HS-27A (cell line): ENCODE measurements at regions not wholly inside any gene's neighbourhood (a gene's known extent, or its start where the extent isn't known, plus 50 kb on each side); places are given as distances from the start of the nearest gene placed in this dataset.
A peak's percentile ranks its signal among the peaks of the same experiment; 100 is the strongest.

Experiments used
- DNase-seq: peaks from one replicate; pipeline ENCODE4 v3.0.0-alpha.2; 2012; ENCODE audit warnings: low read depth, missing footprints

GRCh38 chr2:57834666-57835065, 211.9 kb upstream of the VRK2 start:
- no peak for DNase-seq

GRCh38 chr2:57842531-57842930, 204.1 kb upstream of the VRK2 start:
- peak; percentile 7 for DNase-seq

- DNase-seq, result no peak
Observed at GRCh38 chr2:57843158-57843557, 203.4 kb upstream of the VRK2 start.

GRCh38 chr2:57848723-57849122, 197.9 kb upstream of the VRK2 start:
- no peak for DNase-seq

GRCh38 chr2:57849843-57850242, 196.8 kb upstream of the VRK2 start:
- no peak for DNase-seq

- no peak for DNase-seq
Observed at GRCh38 chr2:57850415-57851130, 196.0 kb upstream of the VRK2 start.

- no peak for DNase-seq
Observed at GRCh38 chr2:57855212-57855611, 191.4 kb upstream of the VRK2 start.

- DNase-seq, result no peak
Observed at GRCh38 chr2:57859755-57860154, 186.9 kb upstream of the VRK2 start.

GRCh38 chr2:57862153-57862552, 184.5 kb upstream of the VRK2 start:
- no peak for DNase-seq

GRCh38 chr2:57862727-57863126, 183.9 kb upstream of the VRK2 start:
- no peak for DNase-seq

GRCh38 chr2:57864926-57865325, 181.7 kb upstream of the VRK2 start:
- no peak for DNase-seq

- no peak for DNase-seq
Observed at GRCh38 chr2:57867730-57868129, 178.9 kb upstream of the VRK2 start.

- DNase-seq, result no peak
Observed at GRCh38 chr2:57868619-57869139, 177.9 kb upstream of the VRK2 start.

- DNase-seq, result no peak
Observed at GRCh38 chr2:57869758-57870344, 176.8 kb upstream of the VRK2 start.

- no peak for DNase-seq
Observed at GRCh38 chr2:57876313-57876712, 170.3 kb upstream of the VRK2 start.

- no peak for DNase-seq
Observed at GRCh38 chr2:57877811-57878170, 168.8 kb upstream of the VRK2 start.

GRCh38 chr2:57878171-57878865, 168.3 kb upstream of the VRK2 start:
- no peak for DNase-seq

GRCh38 chr2:57878866-57879210, 167.8 kb upstream of the VRK2 start:
- DNase-seq, result no peak

- no peak for DNase-seq
Observed at GRCh38 chr2:57880446-57880845, 166.2 kb upstream of the VRK2 start.

- no peak for DNase-seq
Observed at GRCh38 chr2:57880967-57881366, 165.6 kb upstream of the VRK2 start.

GRCh38 chr2:57881998-57882888, 164.4 kb upstream of the VRK2 start:
- DNase-seq, result peak; percentile 53

- DNase-seq, result no peak
Observed at GRCh38 chr2:57882895-57883515, 163.6 kb upstream of the VRK2 start.
